GM23338 (cell line): ENCODE measurements at regions not wholly inside any gene's neighbourhood (a gene's known extent, or its start where the extent isn't known, plus 50 kb on each side); places are given as distances from the start of the nearest gene placed in this dataset.

Source experiments
- CTCF ChIP-seq, 2 experiments: fragments of 200-600 bp in 1 of 2; sonication (generic) in 1 of 2; conservative IDR thresholded peaks; 2 replicates each; pipeline versions ENCODE4 v1.5.1 to v1.6.1; 2016 to 2017; ENCODE audit warnings: antibody characterized with exemption in 2 of 2, low read depth in 2 of 2, mild to moderate bottlenecking in 2 of 2, moderate library complexity in 1 of 2
- ETS1 ChIP-seq: IDR thresholded peaks from 2 replicates; pipeline ENCODE4 v1.6.1; 2016; ENCODE audit warnings: antibody characterized with exemption
- EZH2 ChIP-seq: fragments of 200-600 bp; sonication (generic); IDR thresholded peaks from one replicate; pipeline ENCODE4 v1.8.0; 2017; ENCODE audit warnings: antibody characterized with exemption, mild to moderate bottlenecking, low read depth; ENCODE audit not compliant: unreplicated experiment
- POLR2AphosphoS5 ChIP-seq: IDR thresholded peaks from 2 replicates; pipeline ENCODE4 v1.6.1; 2016; ENCODE audit warnings: antibody characterized with exemption, low read depth

GRCh38 chr11:110901441-110901840 is 189.2 kb upstream of the ARHGAP20 start:
- TF ChIP-seq CTCF (conservative IDR thresholded peaks at IDR 0.05; ENCODE audit: low read depth in 2 of 2) (no peak), POLR2AphosphoS5 (no peak), ETS1 (no peak), EZH2 (no peak)
